ENCODE measurements at regions not wholly inside any gene's neighbourhood (a gene's known extent, or its start where the extent isn't known, plus 50 kb on each side); places are given as distances from the start of the nearest gene placed in this dataset.

DNA sequence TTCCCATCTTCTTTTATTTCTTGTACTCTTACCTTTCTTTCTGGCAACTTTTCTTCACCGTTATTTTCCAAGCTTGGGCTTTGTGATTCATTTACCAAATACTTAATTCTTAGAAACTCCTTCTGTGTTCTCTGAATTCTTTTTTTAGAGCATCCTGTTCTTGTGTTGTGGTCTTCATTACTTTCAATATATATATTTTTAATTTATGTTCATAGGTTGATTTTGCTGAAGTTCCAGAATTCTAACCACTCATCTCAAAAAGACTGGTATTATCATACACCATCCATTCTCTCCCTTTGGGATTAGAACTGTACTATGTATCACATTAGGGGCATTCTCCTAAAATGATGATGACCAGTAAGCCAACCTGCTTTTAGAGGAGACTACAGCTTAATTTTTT is 362.3 kb upstream of the CBLB start:
- no peak for DNase-seq

- no peak for DNase-seq
Measured at GRCh38 chr3:106232956-106233355, 364.1 kb upstream of the CBLB start.

DNA sequence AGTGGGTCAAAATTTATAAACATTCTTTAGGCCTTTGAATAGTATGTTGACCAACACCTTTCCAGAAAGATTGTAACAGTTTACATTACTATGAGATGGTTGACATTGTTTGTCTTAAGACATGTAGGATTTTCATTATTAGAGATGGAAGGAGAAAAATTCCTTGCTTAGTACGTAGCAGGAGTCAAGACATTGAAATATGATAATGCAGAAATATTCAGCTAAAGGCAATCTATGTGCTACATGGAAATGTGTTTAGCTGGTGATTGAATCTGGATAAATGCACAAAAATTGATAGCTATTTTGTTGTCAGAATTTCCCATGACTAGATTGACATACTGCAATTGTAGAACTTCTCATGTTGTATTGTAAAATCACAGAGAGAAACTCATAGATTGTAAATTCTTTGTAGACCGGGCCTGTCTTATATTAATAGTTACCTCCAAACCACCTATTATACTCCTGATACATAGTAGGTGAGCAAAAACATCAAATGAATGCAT is 370.4 kb upstream of the CBLB start:
- DNase-seq = no peak

DNA sequence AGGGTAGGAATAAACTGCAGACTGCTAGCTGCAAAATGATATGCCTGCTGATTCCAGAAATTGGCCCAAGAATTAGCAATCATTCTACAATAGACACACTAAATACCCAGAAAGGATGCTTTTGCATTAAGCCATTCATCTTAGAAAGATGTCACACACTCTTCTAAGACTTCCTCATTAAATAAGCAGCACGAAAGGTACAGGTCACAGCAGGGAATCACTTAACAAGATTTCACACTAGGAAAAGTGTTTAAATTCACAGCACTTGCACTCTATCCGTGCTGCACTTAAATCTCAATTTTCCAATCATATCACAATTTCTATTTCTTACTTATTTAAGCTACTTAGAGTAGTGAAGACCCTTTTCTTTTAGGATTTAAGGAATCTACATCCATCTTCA is 372.8 kb upstream of the CBLB start:
- DNase-seq = no peak

DNA sequence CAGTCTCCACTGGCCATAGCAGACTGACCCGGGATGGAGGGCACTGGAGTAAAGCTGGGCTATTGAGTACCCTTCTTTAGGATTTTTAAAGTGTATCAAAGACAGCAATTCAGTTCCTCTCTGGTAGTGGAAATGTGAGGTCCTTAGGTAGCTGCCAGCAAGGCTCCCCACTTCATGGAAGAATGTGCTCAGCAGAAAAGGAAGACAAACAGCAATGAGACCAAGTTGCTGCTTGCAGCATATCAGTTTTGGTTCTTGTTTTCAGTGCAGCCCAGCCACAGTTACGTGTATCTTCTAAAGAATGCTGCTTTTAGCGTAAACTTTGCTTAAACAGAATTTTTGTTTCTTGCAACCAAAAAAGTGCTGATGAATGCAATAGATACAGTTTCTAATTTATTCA is 374.0 kb upstream of the CBLB start:
- DNase-seq = no peak

DNA sequence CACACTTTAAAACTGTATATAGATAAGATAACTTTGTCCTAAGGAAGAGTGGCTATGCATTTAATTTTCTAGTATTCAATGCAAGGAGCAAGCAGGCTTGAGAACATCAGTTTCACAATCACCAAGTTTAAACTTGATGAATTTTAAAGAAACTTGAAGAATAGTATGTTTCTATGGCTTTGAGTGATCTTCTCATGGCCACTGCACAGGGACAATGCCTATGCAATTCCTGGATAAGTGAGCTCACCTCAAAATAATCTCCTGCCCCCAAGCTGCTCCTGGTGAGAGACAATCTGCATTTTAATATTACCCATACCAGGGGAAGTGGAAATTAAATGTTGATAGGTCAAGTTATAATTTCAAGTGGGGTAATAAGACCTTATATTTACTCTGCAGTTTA is 376.6 kb upstream of the CBLB start:
- no peak for DNase-seq

GRCh38 chr3:106247902-106248684 is 379.3 kb upstream of the CBLB start:
- no peak for DNase-seq

DNA sequence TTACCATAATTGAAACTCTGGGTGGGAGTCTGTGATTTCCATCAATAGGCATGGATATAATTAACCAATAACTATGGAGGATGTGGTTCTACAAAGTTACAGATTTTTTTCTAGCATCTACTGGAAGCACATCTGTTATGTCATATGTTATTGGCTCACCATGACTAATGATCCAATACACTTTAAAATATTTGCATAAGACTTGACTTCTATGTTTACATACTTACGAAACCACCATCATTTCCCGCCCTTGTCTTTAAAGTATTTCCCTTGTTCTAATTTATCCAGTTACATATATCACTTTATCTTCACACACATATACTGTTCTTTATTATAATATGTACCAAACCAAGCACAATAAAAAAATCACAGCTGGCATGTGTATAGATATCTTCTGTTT is 380.3 kb upstream of the CBLB start:
- no peak for DNase-seq

GRCh38 chr3:106249981-106250380 is 381.2 kb upstream of the CBLB start:
- DNase-seq = no peak

- no peak for DNase-seq
Measured at GRCh38 chr3:106251160-106251892, 382.5 kb upstream of the CBLB start.

- no peak for DNase-seq
Measured at GRCh38 chr3:106255870-106256248, 387.0 kb upstream of the CBLB start.

DNA sequence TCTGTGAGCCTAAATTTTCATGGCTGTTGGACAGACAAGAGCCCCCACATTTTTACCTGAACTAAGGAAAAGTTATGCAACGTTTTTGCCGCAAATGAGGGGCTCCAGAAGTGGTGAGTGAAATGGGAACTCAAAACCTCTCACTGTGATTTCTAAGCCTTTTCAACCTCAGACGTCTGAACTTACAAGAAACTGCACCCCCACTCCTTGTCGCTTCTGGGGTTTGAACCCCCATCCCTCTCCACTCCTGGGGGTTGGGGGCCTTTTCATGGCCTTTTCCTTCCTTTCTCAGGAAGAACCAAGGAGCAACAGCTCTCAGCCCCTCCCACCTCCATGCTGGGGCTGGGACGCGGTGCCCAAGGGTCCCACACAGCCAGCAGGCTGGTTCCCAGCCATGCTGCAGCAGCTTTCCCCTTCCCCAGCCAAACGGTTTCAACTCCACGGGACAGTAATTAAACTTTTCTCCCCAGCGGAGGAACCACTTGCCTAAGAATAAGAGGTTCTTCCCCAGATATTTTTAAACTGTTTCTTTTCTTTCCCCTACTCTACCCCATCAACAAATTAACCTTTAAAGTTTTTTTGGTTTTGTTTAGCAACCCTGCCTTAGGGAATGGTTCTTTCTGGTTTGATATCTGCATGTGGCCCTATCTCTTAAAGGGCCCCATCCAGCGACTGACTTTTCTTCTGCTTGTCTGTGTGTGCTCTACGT is 387.6 kb upstream of the CBLB start:
- no peak for DNase-seq

DNA sequence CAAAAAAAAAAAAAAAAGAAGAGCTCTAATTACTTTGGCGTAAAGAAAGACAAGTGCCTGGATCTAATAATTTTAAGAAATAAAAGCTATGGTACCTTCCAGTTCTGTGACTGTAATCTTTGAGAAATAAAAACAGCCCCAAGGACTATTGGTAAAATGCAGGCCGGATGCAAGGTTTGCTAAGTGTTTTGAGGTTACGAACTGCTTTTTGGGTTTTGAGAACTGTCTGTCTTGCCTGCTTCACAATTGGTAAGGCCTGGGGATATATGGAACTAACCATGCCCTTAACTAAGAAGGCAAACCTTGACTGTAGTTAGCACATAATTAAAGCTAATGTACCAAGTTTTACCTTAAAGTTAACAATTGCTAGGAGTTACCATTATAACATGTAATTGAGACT is 388.4 kb upstream of the CBLB start:
- no peak for DNase-seq

DNA sequence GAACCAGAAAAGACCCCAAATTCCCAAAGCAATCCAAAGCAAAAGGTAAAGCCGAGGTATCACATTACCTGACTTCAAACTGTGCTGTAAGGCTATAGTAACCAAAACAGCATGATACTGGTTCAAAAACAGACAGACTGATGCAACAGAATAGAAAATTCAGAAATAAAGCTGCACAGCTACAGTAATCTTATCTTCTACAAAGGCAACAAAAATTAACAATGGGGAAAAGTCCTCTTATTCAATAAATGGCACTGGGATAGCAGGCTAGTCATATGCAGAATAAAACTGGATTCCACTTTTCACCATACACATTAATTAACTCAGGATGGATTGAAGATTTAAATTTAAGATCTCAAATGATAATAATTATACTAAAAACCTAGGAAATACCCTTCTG is 392.6 kb upstream of the CBLB start:
- no peak for DNase-seq

- no peak for DNase-seq
Measured at GRCh38 chr3:106261915-106262683, 393.3 kb upstream of the CBLB start.

- no peak for DNase-seq
Measured at GRCh38 chr3:106263011-106263410, 394.2 kb upstream of the CBLB start.

DNA sequence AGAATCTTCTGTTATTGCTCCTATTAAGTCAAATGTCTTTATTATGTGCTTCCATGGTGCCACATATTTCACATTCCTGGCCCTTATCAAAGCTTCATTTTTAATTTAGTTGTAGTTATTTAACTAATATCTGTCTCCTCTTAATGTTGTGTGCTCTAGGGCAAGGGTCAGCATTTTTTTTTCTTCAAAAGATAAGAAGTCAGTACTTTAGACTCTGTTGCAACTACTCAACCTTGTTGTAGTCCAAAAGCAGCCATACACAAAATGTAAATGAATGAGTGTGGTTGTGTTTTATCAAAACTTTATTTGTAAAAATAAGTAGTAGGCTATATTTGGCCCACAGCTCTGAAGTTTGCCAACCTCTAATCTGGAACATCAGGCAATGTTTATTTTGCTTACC is 394.7 kb upstream of the CBLB start:
- DNase-seq = no peak

GRCh38 chr3:106265704-106266103 is 396.9 kb upstream of the CBLB start:
- DNase-seq = no peak

GRCh38 chr3:106268696-106269095 is 399.9 kb upstream of the CBLB start:
- DNase-seq = no peak

DNA sequence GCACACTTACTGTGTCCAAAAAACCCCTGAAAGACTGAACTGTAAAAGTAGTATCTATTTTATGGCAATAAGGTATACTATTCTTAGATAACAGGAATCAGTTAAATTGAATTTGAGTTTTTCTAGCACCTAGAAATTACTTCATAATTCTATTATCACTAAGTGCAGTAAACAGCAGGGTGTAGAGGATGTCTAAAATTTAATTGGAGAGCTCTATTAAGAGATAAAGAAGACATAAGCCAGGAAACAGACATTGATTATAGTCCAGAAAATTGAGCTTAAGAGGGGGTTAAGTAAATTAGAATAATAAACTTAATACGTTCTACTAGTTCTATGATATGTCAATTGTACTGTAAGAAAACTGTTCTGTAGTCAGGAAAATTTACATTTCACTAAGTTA is 403.5 kb upstream of the CBLB start:
- DNase-seq = no peak

GRCh38 chr3:106275592-106275991 is 406.8 kb upstream of the CBLB start:
- DNase-seq = no peak

DNA sequence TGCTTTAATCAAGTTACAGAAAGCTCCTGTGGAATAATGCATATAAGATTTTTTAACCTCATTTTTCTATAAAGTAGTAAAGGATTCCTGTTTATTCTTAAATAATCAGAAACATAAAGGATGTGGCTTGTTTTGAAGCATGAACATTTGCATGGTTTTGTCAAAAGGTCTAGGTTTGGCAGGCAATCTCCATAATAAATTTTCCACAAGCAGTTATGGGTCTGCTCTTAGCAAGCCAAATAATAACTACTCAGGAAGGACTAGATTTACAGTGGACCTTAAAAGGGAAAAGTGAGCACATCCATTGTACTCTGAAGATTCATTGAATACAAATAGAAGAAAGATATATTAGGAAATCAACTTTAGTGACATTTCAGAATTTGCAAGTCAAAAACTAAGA is 407.3 kb upstream of the CBLB start:
- DNase-seq = no peak
